GM18520 (cell line): ENCODE measurements at regions not wholly inside any gene's neighbourhood (a gene's known extent, or its start where the extent isn't known, plus 50 kb on each side); places are given as distances from the start of the nearest gene placed in this dataset.

Experiments used
- ATAC-seq: cut with Tn5 transposase; IDR thresholded peaks from one replicate; pipeline ENCODE4 v1.9.1; 2021; ENCODE audit not compliant: unreplicated experiment

GRCh38 chr19:29292153-29292552 is 79.2 kb upstream of the UQCRFS1 start:
- ATAC-seq, result no peak

GRCh38 chr19:29292562-29292961 is 79.6 kb upstream of the UQCRFS1 start:
- ATAC-seq, result no peak

- ATAC-seq, result no peak
Observed at GRCh38 chr19:29293292-29293691, 80.3 kb upstream of the UQCRFS1 start.

GRCh38 chr19:29293736-29294342 is 80.9 kb upstream of the UQCRFS1 start:
- ATAC-seq, result no peak

- no peak for ATAC-seq
Observed at GRCh38 chr19:29294343-29294811, 81.4 kb upstream of the UQCRFS1 start.

- ATAC-seq, result no peak
Observed at GRCh38 chr19:29295285-29295684, 82.3 kb upstream of the UQCRFS1 start.

GRCh38 chr19:29297381-29297780 is 84.4 kb upstream of the UQCRFS1 start:
- ATAC-seq, result no peak

GRCh38 chr19:29299416-29300380 is 86.7 kb upstream of the UQCRFS1 start:
- ATAC-seq, result no peak

GRCh38 chr19:29302002-29302928 is 89.3 kb upstream of the UQCRFS1 start:
- no peak for ATAC-seq

- ATAC-seq, result no peak
Observed at GRCh38 chr19:29303069-29303718, 90.2 kb upstream of the UQCRFS1 start.

- no peak for ATAC-seq
Observed at GRCh38 chr19:29303719-29304090, 90.8 kb upstream of the UQCRFS1 start.

- ATAC-seq, result no peak
Observed at GRCh38 chr19:29305268-29305667, 92.3 kb upstream of the UQCRFS1 start.

- ATAC-seq, result no peak
Observed at GRCh38 chr19:29308977-29309590, 96.1 kb upstream of the UQCRFS1 start.

- no peak for ATAC-seq
Observed at GRCh38 chr19:29309637-29310036, 96.7 kb upstream of the UQCRFS1 start.

GRCh38 chr19:29311191-29311790 is 98.3 kb upstream of the UQCRFS1 start:
- ATAC-seq, result no peak

- no peak for ATAC-seq
Observed at GRCh38 chr19:29315556-29316190, 102.7 kb upstream of the UQCRFS1 start.

GRCh38 chr19:29318581-29318980 is 105.6 kb upstream of the UQCRFS1 start:
- ATAC-seq, result no peak

GRCh38 chr19:29320086-29320485 is 107.1 kb upstream of the UQCRFS1 start:
- ATAC-seq, result no peak

- no peak for ATAC-seq
Observed at GRCh38 chr19:29320618-29321017, 107.7 kb upstream of the UQCRFS1 start.
